ENCODE measurements at regions not wholly inside any gene's neighbourhood (a gene's known extent, or its start where the extent isn't known, plus 50 kb on each side); places are given as distances from the start of the nearest gene placed in this dataset.

DNA sequence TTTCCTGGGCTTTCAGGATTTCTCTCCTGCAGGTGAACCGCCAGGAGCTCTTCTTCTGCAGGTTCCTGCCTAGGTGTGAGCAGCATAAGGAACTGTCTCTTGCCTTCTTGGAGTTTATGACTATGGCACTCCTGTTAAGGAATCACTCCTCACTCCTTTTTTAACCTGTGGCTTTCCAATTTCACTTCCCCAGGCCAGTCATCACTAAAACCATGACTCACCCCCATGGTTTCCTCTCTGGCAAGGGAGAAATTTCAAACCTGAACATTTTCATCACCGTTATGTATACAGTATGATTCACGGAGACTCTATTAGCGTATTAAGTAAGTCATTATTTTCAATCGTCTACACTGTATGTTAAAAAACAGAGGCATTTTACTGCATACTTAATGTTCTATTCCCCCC is 78.2 kb upstream of the ARID1B start:
- peak overlapping the region; percentile 27 for H3K4me3 Mint-ChIP-seq
- H3K27ac Mint-ChIP-seq, result peak overlapping the region; percentile 64
- peaks cover 17% of the 10 kb centered on the region for H3K27me3 Mint-ChIP-seq
- H3K4me1 Mint-ChIP-seq (ENCODE audit: low read depth), result peaks cover 31% of the 10 kb centered on the region
- H3K36me3 Mint-ChIP-seq (ENCODE audit: low read depth), result no peaks in the 10 kb centered on the region
- no peaks in the 10 kb centered on the region for H3K9me3 Mint-ChIP-seq

DNA sequence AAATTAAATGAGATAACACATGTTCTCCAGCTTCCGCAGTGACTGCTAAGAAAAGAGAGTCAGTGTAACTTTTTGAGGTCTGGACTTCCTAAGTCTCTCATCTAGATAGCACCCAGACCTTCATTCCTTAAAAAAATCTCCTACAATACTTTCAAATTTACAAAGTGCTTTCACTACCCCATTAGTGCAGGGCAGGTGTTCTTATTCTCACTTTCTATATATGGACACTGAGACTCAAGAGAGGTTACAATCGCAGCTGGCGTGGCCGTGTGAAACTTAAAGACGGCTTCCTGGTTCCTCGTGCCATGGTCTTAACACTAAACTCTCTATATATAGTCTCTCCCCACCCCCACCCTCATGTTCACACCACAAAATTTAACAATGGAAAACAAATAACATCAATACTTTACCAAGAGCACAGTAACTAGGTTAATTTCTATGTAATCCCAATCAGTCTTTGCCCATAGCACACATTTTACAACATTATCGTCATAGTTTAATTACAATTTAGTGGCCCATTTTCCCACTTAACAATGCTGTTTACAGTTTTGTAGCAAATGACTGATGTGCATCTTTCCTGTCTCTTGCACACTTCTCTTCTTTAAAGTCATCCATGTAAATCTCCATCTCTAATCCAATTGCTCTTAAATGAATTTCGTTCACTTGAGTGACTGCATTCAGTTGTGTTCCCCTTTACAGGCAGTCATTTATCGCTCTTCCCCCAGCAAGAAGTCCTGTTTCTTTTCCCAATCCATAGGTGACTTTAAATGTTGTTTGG is 78.8 kb upstream of the ARID1B start:
- peaks cover 31% of the 10 kb centered on the region for H3K4me1 Mint-ChIP-seq (ENCODE audit: low read depth)
- H3K27me3 Mint-ChIP-seq, result peaks cover 17% of the 10 kb centered on the region
- peak overlapping the region; percentile 27 for H3K4me3 Mint-ChIP-seq
- no peaks in the 10 kb centered on the region for H3K36me3 Mint-ChIP-seq (ENCODE audit: low read depth)
- no peaks in the 10 kb centered on the region for H3K9me3 Mint-ChIP-seq
- H3K27ac Mint-ChIP-seq, result peak overlapping the region; percentile 64

- Mint-ChIP-seq H3K4me3 (no peak overlapping the region), H3K27me3 (peaks cover 17% of the 10 kb centered on the region), H3K27ac (no peak overlapping the region), H3K9me3 (no peaks in the 10 kb centered on the region), H3K36me3 (ENCODE audit: low read depth) (no peaks in the 10 kb centered on the region), H3K4me1 (ENCODE audit: low read depth) (peaks cover 31% of the 10 kb centered on the region)
Observed at GRCh38 chr6:156697225-156697830, 79.8 kb upstream of the ARID1B start.

GRCh38 chr6:156695742-156696141 is 81.4 kb upstream of the ARID1B start:
- peaks cover 39% of the 10 kb centered on the region for H3K4me1 Mint-ChIP-seq (ENCODE audit: low read depth)
- peaks cover 17% of the 10 kb centered on the region for H3K27me3 Mint-ChIP-seq
- peak overlapping the region; percentile 14 for H3K27ac Mint-ChIP-seq

DNA sequence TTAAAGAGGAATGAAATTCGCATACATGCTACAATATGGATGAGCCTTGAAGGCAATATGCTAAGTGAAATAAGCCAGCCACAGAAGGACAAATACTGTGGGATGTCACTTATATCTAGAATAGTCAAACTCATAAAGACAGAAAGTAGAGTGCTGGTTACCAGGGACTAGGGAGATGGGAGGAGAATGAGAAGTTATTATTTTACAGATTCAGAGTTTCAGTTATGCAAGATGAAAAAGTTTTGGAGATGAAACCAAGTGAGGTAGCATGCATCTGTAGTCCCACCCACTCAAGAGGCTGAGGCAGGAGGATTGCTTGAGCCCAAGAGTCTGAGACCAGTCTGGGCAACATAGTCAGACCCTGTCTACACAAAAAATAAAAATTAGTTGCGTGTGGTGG is 82.5 kb upstream of the ARID1B start:
- Mint-ChIP-seq H3K27ac (no peak overlapping the region), H3K27me3 (peaks cover 17% of the 10 kb centered on the region), H3K36me3 (ENCODE audit: low read depth) (no peaks in the 10 kb centered on the region), H3K4me3 (no peak overlapping the region), H3K9me3 (no peaks in the 10 kb centered on the region), H3K4me1 (ENCODE audit: low read depth) (peaks cover 44% of the 10 kb centered on the region)

More at GRCh38 chr6:156695742-156696141, 81.4 kb upstream of the ARID1B start:
- Mint-ChIP-seq H3K36me3 (ENCODE audit: low read depth) (no peaks in the 10 kb centered on the region), H3K4me3 (no peak overlapping the region), H3K9me3 (no peaks in the 10 kb centered on the region)

GRCh38 chr6:156691018-156691417 is 86.2 kb upstream of the ARID1B start:
- Mint-ChIP-seq H3K27ac (peak overlapping the region; percentile 71), H3K9me3 (no peaks in the 10 kb centered on the region), H3K36me3 (ENCODE audit: low read depth) (no peaks in the 10 kb centered on the region), H3K4me3 (no peak overlapping the region), H3K4me1 (ENCODE audit: low read depth) (peaks cover 46% of the 10 kb centered on the region), H3K27me3 (no peaks in the 10 kb centered on the region)

GRCh38 chr6:156689656-156690055 is 87.5 kb upstream of the ARID1B start:
- Mint-ChIP-seq H3K36me3 (ENCODE audit: low read depth) (no peaks in the 10 kb centered on the region), H3K27me3 (no peaks in the 10 kb centered on the region), H3K4me1 (ENCODE audit: low read depth) (peaks cover 50% of the 10 kb centered on the region), H3K4me3 (no peak overlapping the region), H3K9me3 (no peaks in the 10 kb centered on the region), H3K27ac (peak overlapping the region; percentile 21)

DNA sequence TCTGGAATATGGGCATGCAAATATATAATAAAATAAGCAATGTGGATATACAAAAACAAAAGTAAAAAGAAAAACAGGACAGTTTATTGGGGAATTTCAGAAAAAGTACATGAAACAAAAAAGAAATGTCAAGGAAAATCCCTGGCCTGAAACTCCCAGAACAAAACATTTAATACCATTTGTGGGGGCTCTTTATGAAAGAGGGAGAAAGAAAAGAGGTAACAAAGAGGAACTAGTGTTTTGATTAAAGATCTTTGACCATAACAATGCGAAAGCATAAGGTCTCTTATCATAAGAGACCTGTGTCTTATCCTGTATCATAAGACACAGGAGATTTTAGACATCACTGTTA is 88.6 kb upstream of the ARID1B start:
- Mint-ChIP-seq H3K4me3 (peak overlapping the region; percentile 76), H3K27me3 (no peaks in the 10 kb centered on the region), H3K9me3 (no peaks in the 10 kb centered on the region), H3K27ac (peak overlapping the region; percentile 50), H3K4me1 (ENCODE audit: low read depth) (peaks cover 50% of the 10 kb centered on the region), H3K36me3 (ENCODE audit: low read depth) (no peaks in the 10 kb centered on the region)

- Mint-ChIP-seq H3K27ac (peak overlapping the region; percentile 86), H3K27me3 (no peaks in the 10 kb centered on the region), H3K4me3 (peak overlapping the region; percentile 76), H3K4me1 (ENCODE audit: low read depth) (peaks cover 50% of the 10 kb centered on the region), H3K36me3 (ENCODE audit: low read depth) (no peaks in the 10 kb centered on the region), H3K9me3 (no peaks in the 10 kb centered on the region)
Observed at GRCh38 chr6:156687789-156688619, 89.2 kb upstream of the ARID1B start.

DNA sequence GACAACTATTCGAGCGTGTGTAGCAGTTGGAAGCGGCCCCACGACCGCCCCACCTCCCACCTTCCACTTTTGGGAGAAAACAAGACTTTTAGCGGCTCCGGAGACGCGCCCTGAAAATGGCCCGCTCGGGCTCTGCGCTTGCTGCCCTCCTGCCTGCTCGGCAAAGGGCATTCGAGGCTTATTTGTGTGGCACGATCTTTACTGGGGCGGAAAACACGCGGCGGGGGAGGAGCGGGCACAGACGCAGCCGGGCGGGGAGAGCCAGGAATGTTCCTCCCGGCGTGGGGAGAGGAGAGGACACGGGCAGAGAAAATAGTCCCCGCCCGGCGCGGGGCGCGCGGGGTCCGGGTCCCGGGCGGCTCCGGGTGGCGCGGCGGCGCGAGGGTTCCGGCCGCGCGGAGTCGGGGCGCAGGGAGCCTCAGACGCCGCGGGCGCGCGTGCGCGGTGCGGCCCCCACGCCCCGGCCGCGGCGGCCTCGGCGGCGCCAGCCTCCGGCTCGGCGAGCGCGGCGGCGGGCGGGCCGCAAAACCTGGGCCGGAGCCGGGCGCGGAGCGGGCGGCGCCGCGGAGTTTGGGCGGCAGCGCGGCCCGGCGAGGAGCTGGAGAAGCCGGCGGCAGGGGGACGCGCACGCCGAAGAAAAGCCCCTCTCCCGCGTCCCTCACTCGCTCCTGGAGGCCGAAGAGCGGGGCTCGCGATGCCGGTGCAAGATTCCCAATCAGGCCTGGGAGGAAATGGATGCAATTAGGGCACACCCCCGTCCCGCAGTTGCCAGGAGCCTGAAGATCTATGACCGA is 90.0 kb upstream of the ARID1B start:
- Mint-ChIP-seq H3K27me3 (no peaks in the 10 kb centered on the region), H3K36me3 (ENCODE audit: low read depth) (no peaks in the 10 kb centered on the region), H3K9me3 (no peaks in the 10 kb centered on the region), H3K4me3 (peak overlapping the region; percentile 94), H3K27ac (peak overlapping the region; percentile 92), H3K4me1 (ENCODE audit: low read depth) (peaks cover 50% of the 10 kb centered on the region)

- Mint-ChIP-seq H3K9me3 (no peaks in the 10 kb centered on the region), H3K4me1 (ENCODE audit: low read depth) (peaks cover 49% of the 10 kb centered on the region), H3K36me3 (ENCODE audit: low read depth) (no peaks in the 10 kb centered on the region), H3K27me3 (no peaks in the 10 kb centered on the region), H3K27ac (peak overlapping the region; percentile 92), H3K4me3 (peak overlapping the region; percentile 94)
Observed at GRCh38 chr6:156686301-156686994, 90.7 kb upstream of the ARID1B start.

- Mint-ChIP-seq H3K4me3 (peak overlapping the region; percentile 94), H3K27me3 (no peaks in the 10 kb centered on the region), H3K36me3 (ENCODE audit: low read depth) (no peaks in the 10 kb centered on the region), H3K9me3 (no peaks in the 10 kb centered on the region), H3K27ac (peak overlapping the region; percentile 0), H3K4me1 (ENCODE audit: low read depth) (peaks cover 43% of the 10 kb centered on the region)
Observed at GRCh38 chr6:156685823-156686222, 91.4 kb upstream of the ARID1B start.

- no peaks in the 10 kb centered on the region for H3K27me3 Mint-ChIP-seq
- H3K9me3 Mint-ChIP-seq, result no peaks in the 10 kb centered on the region
- no peak overlapping the region for H3K27ac Mint-ChIP-seq
- H3K4me3 Mint-ChIP-seq, result no peak overlapping the region
- H3K36me3 Mint-ChIP-seq (ENCODE audit: low read depth), result no peaks in the 10 kb centered on the region
- H3K4me1 Mint-ChIP-seq (ENCODE audit: low read depth), result peaks cover 27% of the 10 kb centered on the region
Observed at GRCh38 chr6:156683821-156684220, 93.4 kb upstream of the ARID1B start.

DNA sequence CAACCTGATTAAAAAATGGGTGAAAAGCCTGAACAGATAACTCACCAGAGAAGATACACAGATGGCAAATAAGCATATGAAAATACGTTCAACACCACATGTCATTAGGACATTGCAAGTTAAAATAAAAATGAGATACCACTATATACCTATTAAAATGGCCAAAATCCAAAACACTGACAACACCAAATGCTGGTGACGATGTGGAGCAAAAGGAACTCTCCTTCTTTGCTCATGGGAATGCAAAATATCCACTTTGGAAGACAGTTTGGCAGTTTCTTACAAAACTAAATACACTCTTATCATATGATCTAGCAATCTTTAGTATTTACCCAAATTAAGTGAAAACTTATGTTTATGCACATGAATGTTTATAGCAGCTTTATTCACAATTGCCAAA is 100.5 kb upstream of the ARID1B start:
- H3K4me1 Mint-ChIP-seq (ENCODE audit: low read depth), result no peaks in the 10 kb centered on the region
- no peaks in the 10 kb centered on the region for H3K27me3 Mint-ChIP-seq
- no peak overlapping the region for H3K4me3 Mint-ChIP-seq
- peaks cover 4% of the 10 kb centered on the region for H3K9me3 Mint-ChIP-seq
- peaks cover 4% of the 10 kb centered on the region for H3K36me3 Mint-ChIP-seq (ENCODE audit: low read depth)
- H3K27ac Mint-ChIP-seq, result no peak overlapping the region
